ENCODE measurements at regions not wholly inside any gene's neighbourhood (a gene's known extent, or its start where the extent isn't known, plus 50 kb on each side); places are given as distances from the start of the nearest gene placed in this dataset.

- intact Hi-C loops (cut with DNase I; ENCODE audit: low total_unique reads) = no loop called here
- Histone ChIP-seq H3K27ac (no peak overlapping the region), H3K4me1 (no peaks in the 10 kb centered on the region), H3K27me3 (no peaks in the 10 kb centered on the region), H3K36me3 (no peaks in the 10 kb centered on the region), H3K4me3 (no peak overlapping the region), H3K9me3 (no peaks in the 10 kb centered on the region)
- DNase-seq = no peak
- no peak for TF ChIP-seq CTCF (IDR thresholded peaks at IDR 0.05)
Measured at GRCh38 chr4:4602468-4602867, 60.6 kb upstream of the STX18 start.

- no peak overlapping the region for H3K27ac ChIP-seq
- intact Hi-C loops (cut with DNase I; ENCODE audit: low total_unique reads) = no loop called here
- TF ChIP-seq CTCF (IDR thresholded peaks at IDR 0.05) = no peak
- no peaks in the 10 kb centered on the region for H3K4me1 ChIP-seq
- DNase-seq = no peak
- no peaks in the 10 kb centered on the region for H3K36me3 ChIP-seq
- no peaks in the 10 kb centered on the region for H3K27me3 ChIP-seq
- H3K4me3 ChIP-seq = no peak overlapping the region
- no peaks in the 10 kb centered on the region for H3K9me3 ChIP-seq
Measured at GRCh38 chr4:4601803-4602369, 60.0 kb upstream of the STX18 start.

- no peak for TF ChIP-seq CTCF (IDR thresholded peaks at IDR 0.05)
- no peak overlapping the region for H3K27ac ChIP-seq
- H3K9me3 ChIP-seq = peaks cover 0 to 4% (median under 1%) of the 10 kb centered on the region in 3 donors
- intact Hi-C loops (cut with DNase I; ENCODE audit: low total_unique reads) = no loop called here
- no peaks in the 10 kb centered on the region for H3K4me1 ChIP-seq
- H3K36me3 ChIP-seq = no peaks in the 10 kb centered on the region
- no peak overlapping the region for H3K4me3 ChIP-seq
- no peak for DNase-seq
- H3K27me3 ChIP-seq = no peaks in the 10 kb centered on the region
Measured at GRCh38 chr4:4599481-4600275, 57.8 kb upstream of the STX18 start.

- no peak for DNase-seq
- peaks cover 0 to 4% (median 4%) of the 10 kb centered on the region in 3 donors for H3K9me3 ChIP-seq
- no peak overlapping the region for H3K4me3 ChIP-seq
- H3K27ac ChIP-seq = no peak overlapping the region
- H3K27me3 ChIP-seq = no peaks in the 10 kb centered on the region
- no peaks in the 10 kb centered on the region for H3K4me1 ChIP-seq
- H3K36me3 ChIP-seq = no peaks in the 10 kb centered on the region
- TF ChIP-seq CTCF (IDR thresholded peaks at IDR 0.05) = no peak
- intact Hi-C loops (cut with DNase I; ENCODE audit: low total_unique reads) = no loop called here
Measured at GRCh38 chr4:4598851-4599411, 57.1 kb upstream of the STX18 start.

- Histone ChIP-seq H3K36me3 (no peaks in the 10 kb centered on the region), H3K9me3 (peaks cover 0 to 4% (median 4%) of the 10 kb centered on the region in 3 donors), H3K4me3 (no peak overlapping the region), H3K4me1 (no peaks in the 10 kb centered on the region), H3K27ac (no peak overlapping the region), H3K27me3 (no peaks in the 10 kb centered on the region)
- DNase-seq = no peak
- intact Hi-C loops (cut with DNase I; ENCODE audit: low total_unique reads) = no loop called here
- TF ChIP-seq CTCF (IDR thresholded peaks at IDR 0.05) = no peak
Measured at GRCh38 chr4:4596720-4597119, 54.9 kb upstream of the STX18 start.
